Activated CD8-positive, alpha-beta T cell treated with anti-CD3 and anti-CD28 coated beads for 36 hours (primary cell): ENCODE measurements at regions not wholly inside any gene's neighbourhood (a gene's known extent, or its start where the extent isn't known, plus 50 kb on each side); places are given as distances from the start of the nearest gene placed in this dataset.
"Not testable (repeated sequence)": the region's sequence is repeated elsewhere in the genome, so short reads cannot be mapped to it uniquely, and the experiment has no call there.

Experiments used
- ATAC-seq: fragments of 200-7000 bp; cut with Tn5 transposase; one replicate; pipeline ENCODE4 v1.10.0; 2021; ENCODE audit warnings: mild to moderate bottlenecking, moderate library complexity
- CTCF ChIA-PET: fragments of 350-600 bp; sonication (Branson Sonifier 250); formaldehyde crosslinking; loops from one replicate; lab custom pipeline; 2021; ENCODE audit warnings: antibody characterized with exemption; lab: Charles Lee
- POLR2A ChIA-PET: fragments of 350-600 bp; sonication (Branson Sonifier 250); formaldehyde crosslinking; loops from one replicate; lab custom pipeline; 2021; ENCODE audit warnings: antibody characterized with exemption; lab: Charles Lee
- DNase-seq: peaks from one replicate; pipeline ENCODE4 v3.0.0-alpha.2; 2020
- H3K27ac Mint-ChIP-seq: one replicate; pipeline ENCODE4 v1.8.0; 2021; ENCODE audit warnings: mild to moderate bottlenecking, mixed read lengths
- H3K27me3 Mint-ChIP-seq: one replicate; pipeline ENCODE4 v1.8.0; 2021; ENCODE audit warnings: mixed read lengths
- H3K36me3 Mint-ChIP-seq: one replicate; pipeline ENCODE4 v1.8.0; 2021; ENCODE audit warnings: low read depth, mixed read lengths
- H3K4me1 Mint-ChIP-seq: one replicate; pipeline ENCODE4 v1.8.0; 2021; ENCODE audit warnings: low read depth, mixed read lengths
- H3K4me3 Mint-ChIP-seq: one replicate; pipeline ENCODE4 v1.8.0; 2021; ENCODE audit warnings: mild to moderate bottlenecking, moderate library complexity, mixed read lengths
- H3K9me3 Mint-ChIP-seq: one replicate; pipeline ENCODE4 v1.8.0; 2021; ENCODE audit warnings: mixed read lengths
- intact Hi-C: fragments of 100-400 bp; cut with micrococcal nuclease; formaldehyde crosslinking; loops from one replicate; pipeline ENCODE4 v1.10.0; 2022
- TF ChIP-seq, protein P1 (sequence below): fragments of 200-600 bp; IDR thresholded peaks from one replicate; pipeline ENCODE4 v1.8.0; 2022; ENCODE audit warnings: antibody characterized with exemption, mild to moderate bottlenecking

DNA sequence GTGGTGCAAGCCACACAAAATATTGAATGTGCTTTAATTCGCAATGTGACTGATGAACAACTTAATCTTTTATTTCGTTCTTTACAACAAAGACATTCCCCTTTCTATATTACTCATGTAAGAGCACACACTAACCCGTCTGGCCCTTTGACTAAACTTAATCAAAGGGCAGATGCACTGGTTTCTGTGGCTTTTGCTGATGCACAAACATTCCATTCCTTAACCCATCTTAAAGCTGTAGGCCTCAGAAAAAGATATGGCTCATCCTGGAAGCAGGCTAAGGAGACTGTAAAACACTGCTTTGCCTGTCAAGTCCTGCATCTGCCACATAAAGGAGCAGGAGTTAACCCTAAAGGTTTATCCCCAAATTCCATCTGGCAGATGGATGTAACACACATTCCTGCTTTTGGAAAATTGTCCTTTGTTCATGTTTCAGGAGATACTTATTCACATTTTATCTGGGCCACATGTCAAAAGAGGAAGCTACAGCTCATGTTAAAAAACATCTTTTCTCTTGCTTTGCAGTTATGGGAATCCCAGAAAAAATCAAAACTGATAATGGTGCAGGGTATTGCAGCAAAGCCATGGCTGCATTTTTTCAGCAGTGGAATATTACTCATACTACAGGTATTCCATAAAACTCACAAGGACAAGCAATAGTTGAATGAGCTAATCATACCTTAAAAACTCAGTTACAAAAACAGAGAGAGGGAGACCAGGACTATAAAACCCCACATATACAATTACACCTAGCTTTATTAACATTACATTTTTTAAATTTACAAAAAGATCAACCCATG, 137.2 kb downstream of the AHSP start:
- H3K27ac Mint-ChIP-seq: no peak overlapping the region
- H3K9me3 Mint-ChIP-seq: peaks cover 15% of the 10 kb centered on the region
- peak; percentile 39 for ATAC-seq
- H3K4me3 Mint-ChIP-seq: no peak overlapping the region
- H3K27me3 Mint-ChIP-seq: peaks cover 5% of the 10 kb centered on the region
- CTCF ChIA-PET: no interaction called here
- TF ChIP-seq, protein P1, sequence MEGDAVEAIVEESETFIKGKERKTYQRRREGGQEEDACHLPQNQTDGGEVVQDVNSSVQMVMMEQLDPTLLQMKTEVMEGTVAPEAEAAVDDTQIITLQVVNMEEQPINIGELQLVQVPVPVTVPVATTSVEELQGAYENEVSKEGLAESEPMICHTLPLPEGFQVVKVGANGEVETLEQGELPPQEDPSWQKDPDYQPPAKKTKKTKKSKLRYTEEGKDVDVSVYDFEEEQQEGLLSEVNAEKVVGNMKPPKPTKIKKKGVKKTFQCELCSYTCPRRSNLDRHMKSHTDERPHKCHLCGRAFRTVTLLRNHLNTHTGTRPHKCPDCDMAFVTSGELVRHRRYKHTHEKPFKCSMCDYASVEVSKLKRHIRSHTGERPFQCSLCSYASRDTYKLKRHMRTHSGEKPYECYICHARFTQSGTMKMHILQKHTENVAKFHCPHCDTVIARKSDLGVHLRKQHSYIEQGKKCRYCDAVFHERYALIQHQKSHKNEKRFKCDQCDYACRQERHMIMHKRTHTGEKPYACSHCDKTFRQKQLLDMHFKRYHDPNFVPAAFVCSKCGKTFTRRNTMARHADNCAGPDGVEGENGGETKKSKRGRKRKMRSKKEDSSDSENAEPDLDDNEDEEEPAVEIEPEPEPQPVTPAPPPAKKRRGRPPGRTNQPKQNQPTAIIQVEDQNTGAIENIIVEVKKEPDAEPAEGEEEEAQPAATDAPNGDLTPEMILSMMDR: no peak
- intact Hi-C loops: no loop called here
- peaks cover 1% of the 10 kb centered on the region for H3K4me1 Mint-ChIP-seq
- POLR2A ChIA-PET: interaction anchor here (0.6 kb wide), 1 partner anchor 224 kb away, joined by 3 read pairs; no protein-coding TSS in a partner anchor
- H3K36me3 Mint-ChIP-seq: no peaks in the 10 kb centered on the region
- peak; percentile 8 for DNase-seq

DNA sequence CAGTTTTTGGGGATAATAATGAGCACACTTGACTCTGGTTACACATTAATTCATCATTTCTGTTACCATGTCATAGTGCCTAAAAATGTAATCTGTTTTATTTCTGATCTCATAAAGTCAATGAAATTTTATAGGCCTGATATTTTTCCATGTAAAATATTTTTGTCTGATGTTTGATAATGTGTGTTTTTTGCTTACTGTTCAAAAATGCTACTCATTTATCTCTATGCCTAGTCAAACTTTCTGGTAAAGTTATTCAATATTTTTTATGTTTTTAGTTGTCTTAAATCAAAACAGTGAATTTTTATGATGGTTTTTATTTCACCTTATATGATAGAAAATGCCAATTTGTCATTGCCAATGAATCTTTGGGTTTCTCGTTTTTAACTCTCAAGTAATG, 147.0 kb downstream of the AHSP start:
- no peak overlapping the region for H3K27ac Mint-ChIP-seq
- peaks cover 1% of the 10 kb centered on the region for H3K27me3 Mint-ChIP-seq
- intact Hi-C loops: no loop called here
- DNase-seq (no peak), ATAC-seq (no peak)
- ChIA-PET CTCF (no interaction called here), POLR2A (no interaction called here)
- H3K4me3 Mint-ChIP-seq: no peak overlapping the region
- TF ChIP-seq, protein P1: no peak
- H3K36me3 Mint-ChIP-seq: no peaks in the 10 kb centered on the region
- H3K9me3 Mint-ChIP-seq: peaks cover 13% of the 10 kb centered on the region
- peaks cover 7% of the 10 kb centered on the region for H3K4me1 Mint-ChIP-seq

GRCh38 chr16:31676731-31677130, 149.0 kb downstream of the AHSP start:
- no peaks in the 10 kb centered on the region for H3K36me3 Mint-ChIP-seq
- intact Hi-C loops: no loop called here
- ChIA-PET POLR2A (no interaction called here), CTCF (no interaction called here)
- H3K4me3 Mint-ChIP-seq: no peak overlapping the region
- DNase-seq (no peak), ATAC-seq (no peak)
- H3K9me3 Mint-ChIP-seq: peaks cover 6% of the 10 kb centered on the region
- peak overlapping the region; percentile 44 for H3K27ac Mint-ChIP-seq
- H3K4me1 Mint-ChIP-seq: peaks cover 7% of the 10 kb centered on the region
- TF ChIP-seq, protein P1: no peak
- no peaks in the 10 kb centered on the region for H3K27me3 Mint-ChIP-seq

GRCh38 chr16:31678649-31679325, 151.1 kb downstream of the AHSP start:
- peaks cover 6% of the 10 kb centered on the region for H3K9me3 Mint-ChIP-seq

DNA sequence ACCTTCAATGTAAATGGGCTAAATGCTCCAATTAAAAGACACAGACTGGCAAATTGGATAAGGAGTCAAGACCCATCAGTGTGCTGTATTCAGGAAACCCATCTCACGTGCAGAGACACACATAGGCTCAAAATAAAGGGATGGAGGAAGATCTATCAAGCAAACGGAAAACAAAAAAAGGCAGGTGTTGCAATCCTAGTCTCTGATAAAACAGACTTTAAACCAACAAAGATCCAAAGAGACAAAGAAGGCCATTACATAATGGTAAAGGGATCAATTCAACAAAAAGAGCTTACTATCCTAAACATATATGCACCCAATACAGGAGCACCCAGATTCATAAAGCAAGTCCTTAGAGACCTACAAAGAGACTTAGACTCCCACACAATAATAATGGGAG, 161.6 kb downstream of the AHSP start:
- CTCF ChIA-PET, H3K36me3 Mint-ChIP-seq, ATAC-seq, H3K4me1 Mint-ChIP-seq, H3K9me3 Mint-ChIP-seq, DNase-seq, H3K27me3 Mint-ChIP-seq, intact Hi-C loops, POLR2A ChIA-PET, H3K4me3 Mint-ChIP-seq, H3K27ac Mint-ChIP-seq: not testable (repeated sequence)

More at GRCh38 chr16:31678649-31679325, 151.1 kb downstream of the AHSP start:
- TF ChIP-seq, protein P1: no peak
- Mint-ChIP-seq H3K4me3 (no peak overlapping the region), H3K27ac (no peak overlapping the region), H3K36me3 (no peaks in the 10 kb centered on the region), H3K4me1 (peaks cover 7% of the 10 kb centered on the region), H3K27me3 (peaks cover 2% of the 10 kb centered on the region)
- no peak for DNase-seq
- CTCF ChIA-PET: no interaction called here
- POLR2A ChIA-PET: no interaction called here
- intact Hi-C loops: no loop called here
- ATAC-seq: no peak

DNA sequence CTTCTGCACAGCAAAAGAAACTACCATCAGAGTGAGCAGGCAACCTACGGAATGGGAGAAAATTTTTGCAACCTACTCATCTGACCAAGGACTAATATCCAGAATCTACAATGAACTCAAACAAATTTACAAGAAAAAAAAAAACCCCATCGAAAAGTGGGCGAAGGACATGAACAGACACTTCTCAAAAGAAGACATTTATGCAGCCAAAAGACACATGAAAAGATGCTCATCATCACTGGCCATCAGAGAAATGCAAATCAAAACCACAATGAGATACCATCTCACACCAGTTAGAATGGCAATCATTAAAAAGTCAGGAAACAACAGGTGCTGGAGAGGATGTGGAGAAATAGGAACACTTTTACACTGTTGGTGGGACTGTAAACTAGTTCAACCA, 164.6 kb downstream of the AHSP start:
- H3K4me1 Mint-ChIP-seq, H3K27me3 Mint-ChIP-seq, H3K9me3 Mint-ChIP-seq, POLR2A ChIA-PET, DNase-seq, H3K4me3 Mint-ChIP-seq, H3K36me3 Mint-ChIP-seq, CTCF ChIA-PET, H3K27ac Mint-ChIP-seq, ATAC-seq, intact Hi-C loops: not testable (repeated sequence)
